Spleen (tissue), 11 donors: ENCODE measurements at regions not wholly inside any gene's neighbourhood (a gene's known extent, or its start where the extent isn't known, plus 50 kb on each side); places are given as distances from the start of the nearest gene placed in this dataset.

ENCODE experiments used
- DNase-seq: peaks from one replicate; pipeline ENCODE4 v3.0.0-alpha.2; 2020
- H3K27ac ChIP-seq, 8 donors: fragments of 200-600 bp; sonication (generic) in 7 of 8; 1 replicate in 4 of 8; 2 replicates in 4 of 8; pipeline versions ENCODE4 v1.5.0 to v1.8.0; 2016 to 2021; ENCODE audit warnings: inconsistent platforms in 4 of 8, mild to moderate bottlenecking in 4 of 8, moderate library complexity in 1 of 8
- H3K27me3 ChIP-seq, 7 donors: fragments of 200-600 bp; sonication (generic) in 6 of 7; replicated peaks in 1 of 7; 1 replicate in 4 of 7; 2 replicates in 3 of 7; pipeline versions ENCODE4 v1.5.0 to v1.8.0; 2016 to 2021; ENCODE audit warnings: inconsistent platforms in 3 of 7, mild to moderate bottlenecking in 1 of 7
- H3K36me3 ChIP-seq, 6 donors: fragments of 200-600 bp; sonication (generic) in 5 of 6; 1 replicate in 4 of 6; 2 replicates in 2 of 6; pipeline versions ENCODE4 v1.5.0 to v1.8.0; 2016 to 2021; ENCODE audit warnings: inconsistent platforms in 2 of 6
- H3K4me1 ChIP-seq, 6 donors: fragments of 200-600 bp; sonication (generic) in 5 of 6; 1 replicate in 3 of 6; 2 replicates in 3 of 6; pipeline versions ENCODE4 v1.5.0 to v1.8.0; 2016 to 2021; ENCODE audit warnings: inconsistent platforms in 3 of 6
- H3K4me3 ChIP-seq, 8 donors: fragments of 200-600 bp; sonication (generic) in 7 of 8; 1 replicate in 4 of 8; 2 replicates in 4 of 8; pipeline versions ENCODE4 v1.5.0 to v1.8.0; 2016 to 2021; ENCODE audit warnings: inconsistent platforms in 4 of 8, mild to moderate bottlenecking in 4 of 8, moderate library complexity in 2 of 8
- H3K9me3 ChIP-seq, 8 donors: fragments of 200-600 bp; sonication (generic) in 7 of 8; 1 replicate in 4 of 8; 2 replicates in 4 of 8; pipeline versions ENCODE4 v1.5.0 to v1.8.0; 2016 to 2021; ENCODE audit warnings: inconsistent platforms in 4 of 8
- CTCF ChIP-seq, 11 experiments: fragments of 200-600 bp in 7 of 11; fragments of 450-650 bp in 4 of 11; sonication (generic) in 4 of 11; IDR thresholded peaks in 8 of 11; conservative IDR thresholded peaks in 3 of 11; 1 replicate in 7 of 11; 2 replicates in 4 of 11; pipeline versions ENCODE4 v1.4.0 to v1.8.0; 2016 to 2021; ENCODE audit warnings: antibody characterized with exemption in 11 of 11, inconsistent platforms in 4 of 11, mild to moderate bottlenecking in 1 of 11
- POLR2A ChIP-seq, 3 donors: fragments of 450-650 bp; IDR thresholded peaks; one replicate each; pipeline ENCODE4 v1.5.1; 2017; ENCODE audit warnings: antibody characterized with exemption in 3 of 3, mild to moderate bottlenecking in 1 of 3
- POLR2AphosphoS5 ChIP-seq, 3 donors: sonication (generic); formaldehyde crosslinking; IDR thresholded peaks; one replicate each; pipeline ENCODE4 v1.5.1; 2017; ENCODE audit warnings: antibody characterized with exemption in 3 of 3
- WGBS, 5 donors: extraction: QIAGEN DNeasy Blood & Tissue Kit in 3 of 5; methylation state at CpG; one replicate each; pipeline versions ENCODE4 v1.1.5 to v1.1.7; 2013 to 2018; 5-methylcytosine and 5-hydroxymethylcytosine counted together
- intact Hi-C: fragments of 100-400 bp; cut with DNase I; formaldehyde crosslinking; loops from one replicate; pipeline ENCODE4 v1.15.0; 2023; ENCODE audit warnings: low total_unique reads
- donor health status: healthy with polysubstance abuse.
- donor health status: DM: no; HTN: no; CAD: no; lungs with moderate emphysema.
- donor health status: DM: no; HTN: no; CAD: no.
- donor health status: Bipolar disorder and iron deficiency.
- donor health status: healthy.
- donor health status: DM: no; HTN: no; CAD: no.
- donor health status: DM: yes; HTN: yes; CAD: no.

GRCh38 chr5:99060306-99061261 is 131.8 kb upstream of the CHD1 start:
- whole genome bisulfite sequencing, 5 donors = 28 to 40% (median 31%) methylated on average over 13 of the region's 13 CpGs
- intact Hi-C loops = no loop called here
- Histone ChIP-seq H3K4me1 (peaks cover 7 to 32% (median 23%) of the 10 kb centered on the region in 6 donors), H3K36me3 (no peaks in the 10 kb centered on the region), H3K4me3 (peak overlapping the region in 2 of 8 donors; percentile 3 to 32), H3K27me3 (no peaks in the 10 kb centered on the region), H3K27ac (peak overlapping the region in 3 of 8 donors; percentile 8 to 30 (median 21)), H3K9me3 (no peaks in the 10 kb centered on the region)
- TF ChIP-seq POLR2AphosphoS5 (IDR thresholded peaks at IDR 0.05) = no peak
- no peak for TF ChIP-seq POLR2A (IDR thresholded peaks at IDR 0.05)
- peak; percentile 71 to 92 (median 86) for TF ChIP-seq CTCF (IDR thresholded peaks at IDR 0.05 in 8 of 11, conservative IDR thresholded peaks at IDR 0.05 in 3 of 11)
- DNase-seq = peak; percentile 92

DNA sequence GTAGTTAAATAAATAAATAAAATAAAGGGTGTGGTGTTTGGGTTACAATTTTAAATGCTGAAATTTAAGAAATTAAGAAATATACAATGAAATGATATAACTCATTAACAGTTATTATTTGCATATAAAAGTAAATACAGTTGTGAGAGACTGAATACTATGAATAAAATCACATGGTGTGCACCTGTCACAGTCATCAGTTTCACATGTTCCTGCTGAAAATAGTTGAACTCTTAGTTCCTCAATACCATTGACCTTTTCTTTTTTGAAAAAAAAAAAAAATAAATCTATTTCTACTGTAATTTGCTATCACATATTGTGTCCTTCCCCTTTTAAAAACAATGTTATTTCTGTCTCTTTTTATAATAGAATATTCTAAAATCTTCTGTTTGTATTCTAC is 130.9 kb upstream of the CHD1 start:
- H3K4me3 ChIP-seq = no peak overlapping the region
- no peaks in the 10 kb centered on the region for H3K27me3 ChIP-seq
- no peaks in the 10 kb centered on the region for H3K36me3 ChIP-seq
- DNase-seq = no peak
- TF ChIP-seq POLR2AphosphoS5 (IDR thresholded peaks at IDR 0.05) = no peak
- no peak for TF ChIP-seq CTCF (IDR thresholded peaks at IDR 0.05 in 8 of 11, conservative IDR thresholded peaks at IDR 0.05 in 3 of 11)
- TF ChIP-seq POLR2A (IDR thresholded peaks at IDR 0.05) = no peak
- H3K4me1 ChIP-seq = peaks cover 7 to 39% (median 23%) of the 10 kb centered on the region in 6 donors
- intact Hi-C loops = loop anchor here (5.0 kb wide), 1 partner anchor 152 kb away; no protein-coding TSS in a partner anchor
- no peaks in the 10 kb centered on the region for H3K9me3 ChIP-seq
- H3K27ac ChIP-seq = no peak overlapping the region

DNA sequence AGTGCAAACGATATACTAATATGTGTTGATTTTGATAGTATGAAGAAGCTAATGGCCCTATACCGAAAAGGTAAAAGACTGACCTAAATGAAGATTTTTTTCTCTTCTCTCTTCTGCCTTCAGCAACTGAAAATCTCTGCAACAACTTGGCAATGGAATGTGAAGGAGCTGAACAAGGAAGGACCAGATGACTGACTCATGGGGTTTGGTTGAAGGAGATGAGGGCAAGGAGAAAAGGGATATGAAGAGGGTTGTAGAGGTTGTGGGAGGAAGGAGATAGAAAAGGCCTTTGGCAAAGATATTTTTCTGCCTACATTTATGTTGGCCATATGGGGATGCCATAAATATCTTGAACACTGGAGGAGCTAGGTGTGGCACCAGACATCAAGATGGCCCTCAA is 129.7 kb upstream of the CHD1 start:
- intact Hi-C loops = loop anchor here (5.0 kb wide), 1 partner anchor 151 kb away; no protein-coding TSS in a partner anchor
- H3K27me3 ChIP-seq = no peaks in the 10 kb centered on the region
- WGBS, 5 donors = 91 to 99% (median 94%) methylated on average over 2 of the region's 2 CpGs
- H3K4me3 ChIP-seq = no peak overlapping the region
- H3K27ac ChIP-seq = no peak overlapping the region
- peaks cover 7 to 39% (median 23%) of the 10 kb centered on the region in 6 donors for H3K4me1 ChIP-seq
- TF ChIP-seq POLR2A (IDR thresholded peaks at IDR 0.05) = no peak
- no peak for TF ChIP-seq CTCF (IDR thresholded peaks at IDR 0.05 in 8 of 11, conservative IDR thresholded peaks at IDR 0.05 in 3 of 11)
- no peak for TF ChIP-seq POLR2AphosphoS5 (IDR thresholded peaks at IDR 0.05)
- no peaks in the 10 kb centered on the region for H3K9me3 ChIP-seq
- no peaks in the 10 kb centered on the region for H3K36me3 ChIP-seq
- DNase-seq = no peak

GRCh38 chr5:99054972-99055371 is 126.2 kb upstream of the CHD1 start:
- H3K27ac ChIP-seq = no peak overlapping the region
- H3K27me3 ChIP-seq = no peaks in the 10 kb centered on the region
- 21 to 43% (median 38%) methylated on average over 1 of the region's 1 CpG for WGBS, 5 donors
- intact Hi-C loops = loop anchor here (5.0 kb wide), 1 partner anchor 148 kb away; no protein-coding TSS in a partner anchor
- no peak for TF ChIP-seq CTCF (IDR thresholded peaks at IDR 0.05 in 8 of 11, conservative IDR thresholded peaks at IDR 0.05 in 3 of 11)
- no peak for TF ChIP-seq POLR2AphosphoS5 (IDR thresholded peaks at IDR 0.05)
- TF ChIP-seq POLR2A (IDR thresholded peaks at IDR 0.05) = no peak
- DNase-seq = no peak
- no peaks in the 10 kb centered on the region for H3K36me3 ChIP-seq
- no peak overlapping the region for H3K4me3 ChIP-seq
- H3K9me3 ChIP-seq = no peaks in the 10 kb centered on the region
- peaks cover 0 to 21% (median 6%) of the 10 kb centered on the region in 6 donors for H3K4me1 ChIP-seq
